Liver (tissue), 8 donors: ENCODE measurements at regions not wholly inside any gene's neighbourhood (a gene's known extent, or its start where the extent isn't known, plus 50 kb on each side); places are given as distances from the start of the nearest gene placed in this dataset.
"Not testable (repeated sequence)": the region's sequence is repeated elsewhere in the genome, so short reads cannot be mapped to it uniquely, and the experiment has no call there.

Source experiments
- DNase-seq: peaks from one replicate; pipeline ENCODE4 v3.0.0-alpha.2; 2017; ENCODE audit warnings: low spot score
- H3K27ac ChIP-seq, 2 donors: one replicate each; pipeline ENCODE4 v1.7.0; 2013; ENCODE audit warnings: inconsistent platforms in 2 of 2, low read length in 2 of 2, control low read depth in 1 of 2, low read depth in 1 of 2, mild to moderate bottlenecking in 1 of 2
- H3K27me3 ChIP-seq, 4 donors: one replicate each; pipeline versions ENCODE4 v1.6.1 to v1.7.0; 2013; ENCODE audit warnings: low read length in 3 of 4, inconsistent platforms in 1 of 4, mild to moderate bottlenecking in 1 of 4, moderate library complexity in 1 of 4; ENCODE audit not compliant: control insufficient read depth in 4 of 4, insufficient read depth in 4 of 4
- H3K36me3 ChIP-seq, 4 donors: one replicate each; pipeline versions ENCODE4 v1.6.1 to v1.7.0; 2013; ENCODE audit warnings: low read length in 3 of 4, mild to moderate bottlenecking in 3 of 4, low read depth in 1 of 4, moderate library complexity in 1 of 4; ENCODE audit not compliant: control insufficient read depth in 4 of 4, insufficient read depth in 3 of 4
- H3K4me1 ChIP-seq, 4 donors: one replicate each; pipeline versions ENCODE4 v1.6.1 to v1.7.0; 2013; ENCODE audit warnings: low read length in 3 of 4, mild to moderate bottlenecking in 3 of 4, moderate library complexity in 1 of 4; ENCODE audit not compliant: control insufficient read depth in 4 of 4, insufficient read depth in 4 of 4
- H3K4me3 ChIP-seq, 3 donors: one replicate each; pipeline versions ENCODE4 v1.6.1 to v1.7.0; 2013; ENCODE audit warnings: low read length in 3 of 3, control low read depth in 1 of 3, low read depth in 1 of 3, mild to moderate bottlenecking in 1 of 3
- H3K9ac ChIP-seq, 2 donors: one replicate each; pipeline ENCODE4 v1.7.0; 2013; ENCODE audit warnings: low read length in 2 of 2, mild to moderate bottlenecking in 2 of 2, moderate library complexity in 2 of 2, control low read depth in 1 of 2, low read depth in 1 of 2
- H3K9me3 ChIP-seq, 4 donors: one replicate each; pipeline versions ENCODE4 v1.6.1 to v1.7.0; 2013; ENCODE audit warnings: low read length in 3 of 4; ENCODE audit not compliant: control insufficient read depth in 4 of 4
- FOXA2 ChIP-seq: IDR thresholded peaks from 2 replicates; pipeline ENCODE4 v1.6.1; 2016; ENCODE audit warnings: antibody characterized with exemption
- GABPA ChIP-seq, 2 donors: IDR thresholded peaks in 1 of 2; conservative IDR thresholded peaks in 1 of 2; 2 replicates each; pipeline ENCODE4 v1.6.1; 2016; ENCODE audit warnings: antibody characterized with exemption in 2 of 2, mild to moderate bottlenecking in 1 of 2, moderate library complexity in 1 of 2
- HNF4G ChIP-seq: IDR thresholded peaks from 2 replicates; pipeline ENCODE4 v1.6.1; 2016; ENCODE audit warnings: antibody characterized with exemption
- JUND ChIP-seq, 2 donors: IDR thresholded peaks; 2 replicates each; pipeline ENCODE4 v1.6.1; 2016; ENCODE audit warnings: antibody characterized with exemption in 2 of 2
- NR2F2 ChIP-seq: IDR thresholded peaks from 2 replicates; pipeline ENCODE4 v1.6.1; 2016; ENCODE audit warnings: antibody characterized with exemption
- RAD21 ChIP-seq, 2 donors: IDR thresholded peaks; 2 replicates each; pipeline ENCODE4 v1.6.1; 2016; ENCODE audit warnings: antibody characterized with exemption in 2 of 2, mild to moderate bottlenecking in 2 of 2
- RXRA ChIP-seq, 2 donors: IDR thresholded peaks; 2 replicates each; pipeline ENCODE4 v1.6.1; 2017 to 2018; ENCODE audit warnings: antibody characterized with exemption in 2 of 2, mild to moderate bottlenecking in 1 of 2
- SP1 ChIP-seq: IDR thresholded peaks from 2 replicates; pipeline ENCODE4 v1.6.1; 2018; ENCODE audit warnings: antibody characterized with exemption, mild to moderate bottlenecking
- TAF1 ChIP-seq: conservative IDR thresholded peaks from 2 replicates; pipeline ENCODE4 v1.6.1; 2016; ENCODE audit warnings: antibody characterized with exemption, mild to moderate bottlenecking
- YY1 ChIP-seq: IDR thresholded peaks from 2 replicates; pipeline ENCODE4 v1.6.1; 2016; ENCODE audit warnings: antibody characterized with exemption, mild to moderate bottlenecking
- WGBS: extraction: QIAGEN DNeasy Blood & Tissue Kit; methylation state at CpG from one replicate; pipeline ENCODE4 v1.1.7; 2013; 5-methylcytosine and 5-hydroxymethylcytosine counted together
- TF ChIP-seq, protein P1 (sequence below): IDR thresholded peaks from 2 replicates; pipeline ENCODE4 v1.6.1; 2016; ENCODE audit warnings: antibody characterized with exemption, mild to moderate bottlenecking
- TF ChIP-seq, protein P2 (sequence below): fragments of 150-350 bp; IDR thresholded peaks from 2 replicates; pipeline ENCODE4 v1.5.1; 2017; ENCODE audit warnings: improper control_type of control experiment, low read depth, low read length; ENCODE audit not compliant: missing input control
- donor health status: healthy.
- donor health status: healthy.
- donor health status: healthy.
- donor health status: healthy.
- donor health status: healthy.

DNA sequence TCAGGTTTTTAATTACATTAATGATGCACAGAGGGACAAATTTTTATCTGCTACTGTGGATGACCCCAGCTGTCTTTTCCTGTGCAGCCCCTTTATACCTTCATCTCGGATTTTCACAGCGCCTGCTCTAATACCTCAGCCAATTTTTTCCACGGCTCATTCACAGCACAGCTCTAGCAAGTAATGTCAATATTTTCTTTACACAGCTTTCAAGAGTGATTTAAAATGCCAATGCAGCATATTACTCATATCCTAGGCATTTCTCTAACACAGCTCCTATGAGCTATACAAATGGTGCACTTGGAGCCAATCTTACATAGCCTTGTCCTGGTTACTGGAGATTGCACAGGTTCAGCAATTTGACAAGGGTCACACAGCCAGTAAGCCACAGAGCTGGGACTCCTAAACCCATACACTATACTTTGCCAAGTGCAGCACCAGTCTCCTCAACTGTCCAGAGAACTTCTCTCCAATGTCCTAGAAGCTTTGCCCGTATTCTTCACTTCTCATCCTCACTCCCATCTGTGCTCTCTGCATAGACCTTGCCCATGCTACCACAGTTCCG, 661.8 kb downstream of the DTWD2 start:
- Histone ChIP-seq H3K4me1 (no peaks in the 10 kb centered on the region), H3K36me3 (no peaks in the 10 kb centered on the region), H3K9ac (no peak overlapping the region), H3K4me3 (no peak overlapping the region), H3K27me3 (no peaks in the 10 kb centered on the region), H3K9me3 (peaks cover 0 to 11% (median 0%) of the 10 kb centered on the region in 4 donors), H3K27ac (no peak overlapping the region)
- 74% methylated on average over 5 of the region's 5 CpGs for WGBS
- TF ChIP-seq, protein P1, sequence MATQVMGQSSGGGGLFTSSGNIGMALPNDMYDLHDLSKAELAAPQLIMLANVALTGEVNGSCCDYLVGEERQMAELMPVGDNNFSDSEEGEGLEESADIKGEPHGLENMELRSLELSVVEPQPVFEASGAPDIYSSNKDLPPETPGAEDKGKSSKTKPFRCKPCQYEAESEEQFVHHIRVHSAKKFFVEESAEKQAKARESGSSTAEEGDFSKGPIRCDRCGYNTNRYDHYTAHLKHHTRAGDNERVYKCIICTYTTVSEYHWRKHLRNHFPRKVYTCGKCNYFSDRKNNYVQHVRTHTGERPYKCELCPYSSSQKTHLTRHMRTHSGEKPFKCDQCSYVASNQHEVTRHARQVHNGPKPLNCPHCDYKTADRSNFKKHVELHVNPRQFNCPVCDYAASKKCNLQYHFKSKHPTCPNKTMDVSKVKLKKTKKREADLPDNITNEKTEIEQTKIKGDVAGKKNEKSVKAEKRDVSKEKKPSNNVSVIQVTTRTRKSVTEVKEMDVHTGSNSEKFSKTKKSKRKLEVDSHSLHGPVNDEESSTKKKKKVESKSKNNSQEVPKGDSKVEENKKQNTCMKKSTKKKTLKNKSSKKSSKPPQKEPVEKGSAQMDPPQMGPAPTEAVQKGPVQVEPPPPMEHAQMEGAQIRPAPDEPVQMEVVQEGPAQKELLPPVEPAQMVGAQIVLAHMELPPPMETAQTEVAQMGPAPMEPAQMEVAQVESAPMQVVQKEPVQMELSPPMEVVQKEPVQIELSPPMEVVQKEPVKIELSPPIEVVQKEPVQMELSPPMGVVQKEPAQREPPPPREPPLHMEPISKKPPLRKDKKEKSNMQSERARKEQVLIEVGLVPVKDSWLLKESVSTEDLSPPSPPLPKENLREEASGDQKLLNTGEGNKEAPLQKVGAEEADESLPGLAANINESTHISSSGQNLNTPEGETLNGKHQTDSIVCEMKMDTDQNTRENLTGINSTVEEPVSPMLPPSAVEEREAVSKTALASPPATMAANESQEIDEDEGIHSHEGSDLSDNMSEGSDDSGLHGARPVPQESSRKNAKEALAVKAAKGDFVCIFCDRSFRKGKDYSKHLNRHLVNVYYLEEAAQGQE = no peak
- TF ChIP-seq, protein P2, sequence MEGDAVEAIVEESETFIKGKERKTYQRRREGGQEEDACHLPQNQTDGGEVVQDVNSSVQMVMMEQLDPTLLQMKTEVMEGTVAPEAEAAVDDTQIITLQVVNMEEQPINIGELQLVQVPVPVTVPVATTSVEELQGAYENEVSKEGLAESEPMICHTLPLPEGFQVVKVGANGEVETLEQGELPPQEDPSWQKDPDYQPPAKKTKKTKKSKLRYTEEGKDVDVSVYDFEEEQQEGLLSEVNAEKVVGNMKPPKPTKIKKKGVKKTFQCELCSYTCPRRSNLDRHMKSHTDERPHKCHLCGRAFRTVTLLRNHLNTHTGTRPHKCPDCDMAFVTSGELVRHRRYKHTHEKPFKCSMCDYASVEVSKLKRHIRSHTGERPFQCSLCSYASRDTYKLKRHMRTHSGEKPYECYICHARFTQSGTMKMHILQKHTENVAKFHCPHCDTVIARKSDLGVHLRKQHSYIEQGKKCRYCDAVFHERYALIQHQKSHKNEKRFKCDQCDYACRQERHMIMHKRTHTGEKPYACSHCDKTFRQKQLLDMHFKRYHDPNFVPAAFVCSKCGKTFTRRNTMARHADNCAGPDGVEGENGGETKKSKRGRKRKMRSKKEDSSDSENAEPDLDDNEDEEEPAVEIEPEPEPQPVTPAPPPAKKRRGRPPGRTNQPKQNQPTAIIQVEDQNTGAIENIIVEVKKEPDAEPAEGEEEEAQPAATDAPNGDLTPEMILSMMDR = no peak
- TF ChIP-seq HNF4G = no peak
- TF ChIP-seq TAF1 = no peak
- DNase-seq = no peak

DNA sequence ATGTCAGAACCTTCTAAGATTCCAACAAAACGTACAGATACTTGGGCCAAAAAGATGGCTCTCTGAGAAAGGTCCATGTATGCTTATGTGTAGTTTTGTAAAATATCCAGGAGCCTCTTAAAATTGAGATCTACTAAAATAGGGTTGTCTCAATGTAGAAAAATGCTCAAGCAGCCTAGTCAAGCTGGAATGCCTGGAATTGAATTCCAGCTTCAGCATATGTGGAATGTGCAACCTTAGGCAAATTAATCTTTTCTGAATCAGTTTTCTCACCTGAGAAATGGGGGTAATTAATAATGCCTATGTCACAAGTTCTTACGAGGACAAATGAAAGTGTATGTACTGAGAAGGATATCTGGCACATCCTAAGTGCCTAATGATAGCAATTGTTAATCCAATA, 662.4 kb downstream of the DTWD2 start:
- Histone ChIP-seq H3K27ac (no peak overlapping the region), H3K9ac (no peak overlapping the region), H3K9me3 (peaks cover 0 to 11% (median 0%) of the 10 kb centered on the region in 4 donors), H3K36me3 (no peaks in the 10 kb centered on the region), H3K4me3 (no peak overlapping the region), H3K4me1 (no peaks in the 10 kb centered on the region), H3K27me3 (no peaks in the 10 kb centered on the region)
- 39% methylated on average over 2 of the region's 2 CpGs for WGBS
- no peak for TF ChIP-seq FOXA2
- TF ChIP-seq, protein P1 = no peak
- no peak for TF ChIP-seq NR2F2
- TF ChIP-seq HNF4G = no peak
- TF ChIP-seq GABPA (IDR thresholded peaks at IDR 0.05 in 1 of 2, conservative IDR thresholded peaks at IDR 0.05 in 1 of 2) = no peak
- no peak for TF ChIP-seq YY1
- TF ChIP-seq JUND (IDR thresholded peaks at IDR 0.05) = no peak
- no peak for TF ChIP-seq SP1
- no peak for TF ChIP-seq RAD21 (IDR thresholded peaks at IDR 0.05)
- TF ChIP-seq, protein P2 = no peak
- TF ChIP-seq RXRA (IDR thresholded peaks at IDR 0.05) = no peak
- DNase-seq = no peak

DNA sequence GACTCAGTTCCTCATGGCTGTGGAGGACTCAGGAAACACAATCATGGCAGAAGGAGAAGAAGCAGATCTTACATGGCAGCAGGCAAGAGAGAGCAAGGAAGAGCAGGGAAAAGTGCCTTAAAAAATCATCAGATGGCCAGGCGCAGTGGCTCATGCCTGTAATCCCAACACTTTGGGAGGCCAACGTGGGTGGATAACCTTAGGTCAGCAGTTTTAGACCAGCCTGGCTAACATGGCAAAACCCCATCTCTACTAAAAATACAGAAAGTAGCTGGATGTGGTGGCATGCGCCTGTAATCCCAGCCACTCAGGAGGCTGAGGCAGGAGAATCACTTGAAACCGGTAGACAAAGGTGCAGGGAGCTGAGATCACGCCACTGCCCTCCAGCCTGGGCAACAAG, 664.6 kb downstream of the DTWD2 start:
- DNase-seq, H3K4me1 ChIP-seq, H3K4me3 ChIP-seq, H3K27me3 ChIP-seq, H3K36me3 ChIP-seq, H3K27ac ChIP-seq, H3K9ac ChIP-seq: not testable (repeated sequence)
- WGBS = 79% methylated on average over 5 of the region's 5 CpGs
- peaks cover 0 to 11% (median 0%) of the 10 kb centered on the region in 4 donors for H3K9me3 ChIP-seq
